ENCODE measurements at regions not wholly inside any gene's neighbourhood (a gene's known extent, or its start where the extent isn't known, plus 50 kb on each side); places are given as distances from the start of the nearest gene placed in this dataset.

DNA sequence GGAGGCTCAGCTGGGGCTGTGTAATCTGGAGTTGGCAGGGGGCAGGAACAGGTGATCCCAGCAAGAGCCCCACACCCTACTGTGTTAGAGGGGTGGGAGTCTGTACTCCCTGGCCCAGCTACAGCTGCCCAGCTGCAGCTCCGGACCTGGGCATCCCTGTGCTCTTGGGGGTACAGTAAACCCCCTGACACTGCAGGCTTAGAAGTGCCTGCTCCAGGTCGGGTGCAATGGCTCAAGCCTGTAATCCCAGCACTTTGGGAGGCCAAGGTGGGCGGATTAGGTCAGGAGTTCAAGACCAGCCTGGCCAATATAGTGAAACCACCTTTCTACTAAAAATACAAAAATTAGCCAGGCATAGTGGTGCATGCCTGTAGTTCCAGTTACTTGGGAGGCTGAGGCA is 1228.6 kb upstream of the EYS start:
- H3K79me2 ChIP-seq (ENCODE audit: control insufficient read depth, insufficient read depth, low read length) = no peaks in the 10 kb centered on the region
- H4K20me1 ChIP-seq (replicated peaks; ENCODE audit: control insufficient read depth, insufficient read depth, low read length) = no peaks in the 10 kb centered on the region
- in situ Hi-C loops (cut with MboI) = no loop called here
- intact Hi-C loops (cut with micrococcal nuclease) = no loop called here
- H3K4me1 ChIP-seq (replicated peaks in 1 of 2; ENCODE audit: control insufficient read depth in 2 of 2, insufficient read depth in 2 of 2, low read length in 2 of 2) = no peaks in the 10 kb centered on the region
- FAIRE-seq (no peak), ATAC-seq (no peak), DNase-seq (ENCODE audit: extremely low read depth in 1 of 4, low spot score in 3 of 4) (no peak)
- no peaks in the 10 kb centered on the region for H3K9me1 ChIP-seq (ENCODE audit: control insufficient read depth, insufficient read depth, low read length)
- H3K9me3 ChIP-seq (replicated peaks; ENCODE audit: control insufficient read depth, insufficient read depth, low read depth, low read length) = no peaks in the 10 kb centered on the region
- BruUV-seq (replicated peaks) = no TSS peak
- ChIA-PET POLR2A (no interaction called here), CTCF (ENCODE audit: low intra/inter-chr PET ratio) (no interaction called here)
- H3K36me3 ChIP-seq (ENCODE audit: control insufficient read depth, insufficient read depth, low read length) = no peaks in the 10 kb centered on the region
- H3K4me2 ChIP-seq (ENCODE audit: insufficient read depth, low read length) = no peak overlapping the region
- H3K4me3 ChIP-seq = no peak overlapping the region
- 0% methylated on average over 1 of the region's 3 CpGs for WGBS (ENCODE audit: insufficient coverage, low coverage, missing lambda C conversion rate)
- no peak overlapping the region for H3K27ac ChIP-seq (ENCODE audit: extremely low read depth, low read depth, low read length)
- H3K27me3 ChIP-seq (ENCODE audit: control insufficient read depth in 2 of 2, insufficient read depth in 2 of 2, low read length in 2 of 2) = no peaks in the 10 kb centered on the region
- TF ChIP-seq SREBF2 (CRISPR knock-in tag; IDR thresholded peaks at IDR 0.05) (no peak), PTTG1 (tag; IDR thresholded peaks at IDR 0.05; ENCODE audit: low read depth) (no peak), HMG20B (CRISPR knock-in tag; IDR thresholded peaks at IDR 0.05) (no peak), SRSF3 (IDR thresholded peaks at IDR 0.05; ENCODE audit: insufficient read depth, low read length) (no peak), ZNF354B (CRISPR knock-in tag; IDR thresholded peaks at IDR 0.05) (no peak), RBBP5 (IDR thresholded peaks at IDR 0.05; ENCODE audit: borderline replicate concordance, insufficient read depth, low read length, poor library complexity, severe bottlenecking) (no peak), PHF21A (IDR thresholded peaks at IDR 0.05; ENCODE audit: borderline replicate concordance, low read depth) (no peak), ZNF717 (CRISPR knock-in tag; IDR thresholded peaks at IDR 0.05) (no peak), ZFX (CRISPR knock-in tag; IDR thresholded peaks at IDR 0.05) (no peak), CBX1 (IDR thresholded peaks at IDR 0.05; ENCODE audit: low read depth) (no peak), KLF1 (tag; IDR thresholded peaks at IDR 0.05) (no peak), NR1H2 (CRISPR knock-in tag; IDR thresholded peaks at IDR 0.05) (no peak)
- TF ChIP-seq, protein P1, sequence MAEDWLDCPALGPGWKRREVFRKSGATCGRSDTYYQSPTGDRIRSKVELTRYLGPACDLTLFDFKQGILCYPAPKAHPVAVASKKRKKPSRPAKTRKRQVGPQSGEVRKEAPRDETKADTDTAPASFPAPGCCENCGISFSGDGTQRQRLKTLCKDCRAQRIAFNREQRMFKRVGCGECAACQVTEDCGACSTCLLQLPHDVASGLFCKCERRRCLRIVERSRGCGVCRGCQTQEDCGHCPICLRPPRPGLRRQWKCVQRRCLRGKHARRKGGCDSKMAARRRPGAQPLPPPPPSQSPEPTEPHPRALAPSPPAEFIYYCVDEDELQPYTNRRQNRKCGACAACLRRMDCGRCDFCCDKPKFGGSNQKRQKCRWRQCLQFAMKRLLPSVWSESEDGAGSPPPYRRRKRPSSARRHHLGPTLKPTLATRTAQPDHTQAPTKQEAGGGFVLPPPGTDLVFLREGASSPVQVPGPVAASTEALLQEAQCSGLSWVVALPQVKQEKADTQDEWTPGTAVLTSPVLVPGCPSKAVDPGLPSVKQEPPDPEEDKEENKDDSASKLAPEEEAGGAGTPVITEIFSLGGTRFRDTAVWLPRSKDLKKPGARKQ (CRISPR knock-in tag; IDR thresholded peaks at IDR 0.05) = no peak
- TF ChIP-seq, protein P2, sequence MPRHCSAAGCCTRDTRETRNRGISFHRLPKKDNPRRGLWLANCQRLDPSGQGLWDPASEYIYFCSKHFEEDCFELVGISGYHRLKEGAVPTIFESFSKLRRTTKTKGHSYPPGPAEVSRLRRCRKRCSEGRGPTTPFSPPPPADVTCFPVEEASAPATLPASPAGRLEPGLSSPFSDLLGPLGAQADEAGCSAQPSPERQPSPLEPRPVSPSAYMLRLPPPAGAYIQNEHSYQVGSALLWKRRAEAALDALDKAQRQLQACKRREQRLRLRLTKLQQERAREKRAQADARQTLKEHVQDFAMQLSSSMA (CRISPR knock-in tag; IDR thresholded peaks at IDR 0.05) = no peak
- TF ChIP-seq, protein P3, sequence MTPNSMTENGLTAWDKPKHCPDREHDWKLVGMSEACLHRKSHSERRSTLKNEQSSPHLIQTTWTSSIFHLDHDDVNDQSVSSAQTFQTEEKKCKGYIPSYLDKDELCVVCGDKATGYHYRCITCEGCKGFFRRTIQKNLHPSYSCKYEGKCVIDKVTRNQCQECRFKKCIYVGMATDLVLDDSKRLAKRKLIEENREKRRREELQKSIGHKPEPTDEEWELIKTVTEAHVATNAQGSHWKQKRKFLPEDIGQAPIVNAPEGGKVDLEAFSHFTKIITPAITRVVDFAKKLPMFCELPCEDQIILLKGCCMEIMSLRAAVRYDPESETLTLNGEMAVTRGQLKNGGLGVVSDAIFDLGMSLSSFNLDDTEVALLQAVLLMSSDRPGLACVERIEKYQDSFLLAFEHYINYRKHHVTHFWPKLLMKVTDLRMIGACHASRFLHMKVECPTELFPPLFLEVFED (CRISPR knock-in tag; conservative IDR thresholded peaks at IDR 0.05) = no peak
- TF ChIP-seq, protein P4, sequence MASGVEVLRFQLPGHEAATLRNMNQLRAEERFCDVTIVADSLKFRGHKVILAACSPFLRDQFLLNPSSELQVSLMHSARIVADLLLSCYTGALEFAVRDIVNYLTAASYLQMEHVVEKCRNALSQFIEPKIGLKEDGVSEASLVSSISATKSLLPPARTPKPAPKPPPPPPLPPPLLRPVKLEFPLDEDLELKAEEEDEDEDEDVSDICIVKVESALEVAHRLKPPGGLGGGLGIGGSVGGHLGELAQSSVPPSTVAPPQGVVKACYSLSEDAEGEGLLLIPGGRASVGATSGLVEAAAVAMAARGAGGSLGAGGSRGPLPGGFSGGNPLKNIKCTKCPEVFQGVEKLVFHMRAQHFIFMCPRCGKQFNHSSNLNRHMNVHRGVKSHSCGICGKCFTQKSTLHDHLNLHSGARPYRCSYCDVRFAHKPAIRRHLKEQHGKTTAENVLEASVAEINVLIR (CRISPR knock-in tag; IDR thresholded peaks at IDR 0.05) = no peak
- H3K9ac ChIP-seq (ENCODE audit: insufficient read depth in 1 of 2, low read depth in 2 of 2, low read length in 2 of 2) = no peak overlapping the region
- H2AFZ ChIP-seq (ENCODE audit: low read depth, low read length) = no peak overlapping the region

Measured in K562 (cell line).